H9 (cell line): ENCODE measurements at regions not wholly inside any gene's neighbourhood (a gene's known extent, or its start where the extent isn't known, plus 50 kb on each side); places are given as distances from the start of the nearest gene placed in this dataset.
A peak's percentile ranks its signal among the peaks of the same experiment; 100 is the strongest.

Source experiments
- DNase-seq: peaks from one replicate; pipeline ENCODE4 v3.0.0-alpha.2; 2017
- H2AFZ ChIP-seq: one replicate; pipeline ENCODE4 v1.6.1; 2013; ENCODE audit warnings: mild to moderate bottlenecking, low read length, control low read depth, moderate library complexity
- H2AK5ac ChIP-seq: 2 replicates; pipeline ENCODE4 v1.6.1; 2013; ENCODE audit warnings: low read length, control low read depth, mixed read lengths; ENCODE audit not compliant: insufficient read length
- H2BK120ac ChIP-seq: one replicate; pipeline ENCODE4 v1.6.1; 2013; ENCODE audit warnings: low read depth, mild to moderate bottlenecking, low read length, control low read depth, inconsistent platforms; ENCODE audit not compliant: poor library complexity, severe bottlenecking
- H2BK12ac ChIP-seq: 2 replicates; pipeline ENCODE4 v1.6.1; 2013; ENCODE audit warnings: low read length, control low read depth, mixed read lengths, low read depth; ENCODE audit not compliant: insufficient read length
- H2BK15ac ChIP-seq: 2 replicates; pipeline ENCODE4 v1.6.1; 2013; ENCODE audit warnings: low read depth, low read length, control low read depth
- H2BK20ac ChIP-seq: one replicate; pipeline ENCODE4 v1.6.1; 2013; ENCODE audit warnings: low read depth, mild to moderate bottlenecking, low read length, control low read depth, inconsistent platforms; ENCODE audit not compliant: poor library complexity, severe bottlenecking
- H2BK5ac ChIP-seq: 2 replicates; pipeline ENCODE4 v1.6.1; 2013; ENCODE audit warnings: low read length, control low read depth, mixed read lengths; ENCODE audit not compliant: insufficient read length
- H3K14ac ChIP-seq: 2 replicates; pipeline ENCODE4 v1.6.1; 2013; ENCODE audit warnings: low read length, control low read depth; ENCODE audit not compliant: insufficient read depth
- H3K18ac ChIP-seq: 2 replicates; pipeline ENCODE4 v1.6.1; 2013; ENCODE audit warnings: low read depth, mild to moderate bottlenecking, mixed read lengths, low read length, control low read depth; ENCODE audit not compliant: insufficient read length
- H3K23ac ChIP-seq: 2 replicates; pipeline ENCODE4 v1.6.1; 2013; ENCODE audit warnings: low read length, control low read depth, mixed read lengths, low read depth; ENCODE audit not compliant: insufficient read length
- H3K23me2 ChIP-seq: 2 replicates; pipeline ENCODE4 v1.6.1; 2013; ENCODE audit warnings: low read depth, mild to moderate bottlenecking, mixed read lengths, low read length, control low read depth; ENCODE audit not compliant: insufficient read length, poor library complexity, severe bottlenecking
- H3K27ac ChIP-seq: 2 replicates; pipeline ENCODE4 v1.5.1; 2013; ENCODE audit warnings: low read length, control low read depth, mixed read lengths, low read depth; ENCODE audit not compliant: insufficient read length
- H3K27me3 ChIP-seq: 2 replicates; pipeline ENCODE4 v1.6.1; 2013; ENCODE audit warnings: low read length, control low read depth, inconsistent platforms; ENCODE audit not compliant: insufficient read depth
- H3K4ac ChIP-seq: 2 replicates; pipeline ENCODE4 v1.6.1; 2013; ENCODE audit warnings: low read depth, mild to moderate bottlenecking, control low read depth, inconsistent platforms, low read length, moderate library complexity
- H3K4me1 ChIP-seq: 2 replicates; pipeline ENCODE4 v1.6.1; 2013; ENCODE audit warnings: low read length, control low read depth, inconsistent platforms; ENCODE audit not compliant: insufficient read depth
- H3K4me2 ChIP-seq: 2 replicates; pipeline ENCODE4 v1.6.1; 2013; ENCODE audit warnings: low read length, control low read depth, mixed read lengths; ENCODE audit not compliant: insufficient read length, insufficient read depth
- H3K56ac ChIP-seq: 2 replicates; pipeline ENCODE4 v1.6.1; 2013; ENCODE audit warnings: low read depth, mild to moderate bottlenecking, mixed read lengths, low read length, control low read depth; ENCODE audit not compliant: insufficient read length
- H3K79me1 ChIP-seq: 2 replicates; pipeline ENCODE4 v1.6.1; 2013; ENCODE audit warnings: low read depth, mild to moderate bottlenecking, moderate library complexity, low read length, control low read depth, inconsistent platforms; ENCODE audit not compliant: insufficient read depth, poor library complexity, severe bottlenecking
- H3K79me2 ChIP-seq: 2 replicates; pipeline ENCODE4 v1.6.1; 2013; ENCODE audit warnings: low read length, control low read depth, inconsistent platforms; ENCODE audit not compliant: insufficient read depth
- H3K9ac ChIP-seq: 2 replicates; pipeline ENCODE4 v1.6.1; 2013; ENCODE audit warnings: low read length, control low read depth, mixed read lengths; ENCODE audit not compliant: insufficient read length; ENCODE audit errors: extremely low read depth
- H3K9me3 ChIP-seq: one replicate; pipeline ENCODE4 v1.6.1; 2013; ENCODE audit warnings: low read depth, low read length, inconsistent platforms; ENCODE audit not compliant: control insufficient read depth
- H3T11ph ChIP-seq: one replicate; pipeline ENCODE4 v1.6.1; 2013; ENCODE audit warnings: mild to moderate bottlenecking, low read length, control low read depth, inconsistent platforms
- H4K20me1 ChIP-seq: one replicate; pipeline ENCODE4 v1.6.1; 2013; ENCODE audit not compliant: control insufficient read depth, insufficient read length, insufficient read depth
- H4K5ac ChIP-seq: 2 replicates; pipeline ENCODE4 v1.6.1; 2013; ENCODE audit warnings: low read depth, mild to moderate bottlenecking, mixed read lengths, low read length, control low read depth; ENCODE audit not compliant: insufficient read length
- H4K8ac ChIP-seq: replicated peaks from 2 replicates; pipeline ENCODE4 v1.6.1; 2013; ENCODE audit warnings: low read length, control low read depth, mixed read lengths, low read depth; ENCODE audit not compliant: insufficient read length
- H4K91ac ChIP-seq: 2 replicates; pipeline ENCODE4 v1.6.1; 2013; ENCODE audit warnings: low read depth, mild to moderate bottlenecking, moderate library complexity, mixed read lengths, low read length, control low read depth; ENCODE audit not compliant: insufficient read length
- H3K27ac Mint-ChIP-seq, 3 experiments: 2 replicates in 2 of 3; 3 replicates in 1 of 3; pipeline ENCODE4 v1.8.0; 2020 to 2021; ENCODE audit warnings: mixed read lengths in 3 of 3, mild to moderate bottlenecking in 1 of 3, moderate library complexity in 1 of 3
- H3K27me3 Mint-ChIP-seq: 2 replicates; pipeline ENCODE4 v1.8.0; 2021; ENCODE audit warnings: low read depth, mild to moderate bottlenecking, moderate library complexity, mixed read lengths
- H3K36me3 Mint-ChIP-seq, 3 experiments: 2 replicates in 2 of 3; 3 replicates in 1 of 3; pipeline ENCODE4 v1.8.0; 2020 to 2021; ENCODE audit warnings: low read depth in 3 of 3, mixed read lengths in 3 of 3; ENCODE audit not compliant: insufficient read depth in 1 of 3
- H3K4me1 Mint-ChIP-seq, 2 experiments: 2 replicates each; pipeline ENCODE4 v1.8.0; 2020; ENCODE audit warnings: mixed read lengths in 2 of 2
- H3K4me3 Mint-ChIP-seq, 2 experiments: 2 replicates in 1 of 2; 3 replicates in 1 of 2; pipeline ENCODE4 v1.8.0; 2020 to 2021; ENCODE audit warnings: mild to moderate bottlenecking in 2 of 2, mixed read lengths in 2 of 2, moderate library complexity in 1 of 2
- H3K9me3 Mint-ChIP-seq, 2 experiments: 2 replicates in 1 of 2; 3 replicates in 1 of 2; pipeline ENCODE4 v1.8.0; 2020; ENCODE audit warnings: mild to moderate bottlenecking in 2 of 2, mixed read lengths in 2 of 2, moderate library complexity in 1 of 2
- TF ChIP-seq, protein P1 (sequence below): fragments of 200-600 bp; sonication (generic); conservative IDR thresholded peaks from 3 replicates; pipeline ENCODE4 v1.8.0; 2021; ENCODE audit warnings: antibody characterized with exemption, mild to moderate bottlenecking

DNA sequence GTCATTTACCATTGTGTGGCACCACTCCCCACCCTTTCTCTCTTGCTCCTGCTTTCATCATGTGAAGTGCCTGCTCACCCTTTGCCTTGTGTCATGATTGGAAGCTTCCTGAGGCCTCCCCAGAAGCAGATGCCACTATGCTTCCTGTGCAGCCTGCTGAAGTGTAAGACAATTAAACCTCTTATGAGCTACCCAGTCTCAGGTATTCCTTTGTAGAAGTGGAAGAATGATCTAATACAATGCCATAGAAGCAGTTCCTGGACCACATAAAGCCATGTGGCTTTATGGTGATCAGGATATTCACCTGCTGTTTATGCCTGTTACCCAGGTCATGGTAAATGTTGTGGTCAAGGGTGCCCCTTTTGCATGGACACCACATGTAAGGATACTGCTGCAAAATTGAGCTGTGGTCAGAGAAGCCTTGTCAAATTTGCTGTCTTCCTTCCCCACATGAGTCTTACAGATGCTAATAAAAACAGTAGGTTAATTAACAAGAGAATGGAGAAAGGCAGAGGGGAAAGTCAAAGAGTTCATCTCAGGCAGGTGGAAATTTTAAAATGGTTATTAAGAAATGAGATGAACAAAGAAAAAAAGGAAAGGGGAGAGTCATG lies 112.8 kb upstream of the IFNG-AS1 start:
- Histone ChIP-seq H2BK20ac (no peak overlapping the region), H3K27me3 (no peaks in the 10 kb centered on the region), H3K4ac (no peak overlapping the region), H2AK5ac (no peak overlapping the region), H2BK15ac (no peak overlapping the region), H2AFZ (no peak overlapping the region), H4K91ac (no peak overlapping the region), H3K9ac (no peak overlapping the region), H2BK12ac (no peak overlapping the region), H2BK120ac (no peak overlapping the region), H3K4me2 (peak overlapping the region; percentile 30), H3K23ac (no peak overlapping the region), H4K20me1 (no peaks in the 10 kb centered on the region), H3K79me2 (no peaks in the 10 kb centered on the region), H3K23me2 (no peaks in the 10 kb centered on the region), H3K56ac (no peak overlapping the region), H3K4me1 (no peaks in the 10 kb centered on the region; the same call in 1 of the 2 replicates), H4K5ac (no peak overlapping the region), H3K79me1 (no peaks in the 10 kb centered on the region), H3K9me3 (no peaks in the 10 kb centered on the region), H3K27ac (no peak overlapping the region), H2BK5ac (no peak overlapping the region), H3K18ac (no peak overlapping the region), H3K14ac (no peak overlapping the region), H4K8ac (no peak overlapping the region), H3T11ph (no peak overlapping the region)
- no peak for DNase-seq
- Mint-ChIP-seq H3K27ac (peak overlapping the region; percentile 80 to 95 (median 85); a peak in 6 of 7 replicates), H3K4me1 (peaks cover 24 to 26% of the 10 kb centered on the region in 2 experiments), H3K36me3 (peaks cover 2 to 6% (median 3%) of the 10 kb centered on the region in 3 experiments; a peak in 4 of 7 replicates), H3K4me3 (peak overlapping the region in 1 of 2 experiments; percentile 28; a peak in 3 of 5 replicates), H3K9me3 (peaks cover 6 to 10% of the 10 kb centered on the region in 2 experiments), H3K27me3 (peaks cover 1% of the 10 kb centered on the region; the same call in 1 of the 2 replicates)
- TF ChIP-seq, protein P1, sequence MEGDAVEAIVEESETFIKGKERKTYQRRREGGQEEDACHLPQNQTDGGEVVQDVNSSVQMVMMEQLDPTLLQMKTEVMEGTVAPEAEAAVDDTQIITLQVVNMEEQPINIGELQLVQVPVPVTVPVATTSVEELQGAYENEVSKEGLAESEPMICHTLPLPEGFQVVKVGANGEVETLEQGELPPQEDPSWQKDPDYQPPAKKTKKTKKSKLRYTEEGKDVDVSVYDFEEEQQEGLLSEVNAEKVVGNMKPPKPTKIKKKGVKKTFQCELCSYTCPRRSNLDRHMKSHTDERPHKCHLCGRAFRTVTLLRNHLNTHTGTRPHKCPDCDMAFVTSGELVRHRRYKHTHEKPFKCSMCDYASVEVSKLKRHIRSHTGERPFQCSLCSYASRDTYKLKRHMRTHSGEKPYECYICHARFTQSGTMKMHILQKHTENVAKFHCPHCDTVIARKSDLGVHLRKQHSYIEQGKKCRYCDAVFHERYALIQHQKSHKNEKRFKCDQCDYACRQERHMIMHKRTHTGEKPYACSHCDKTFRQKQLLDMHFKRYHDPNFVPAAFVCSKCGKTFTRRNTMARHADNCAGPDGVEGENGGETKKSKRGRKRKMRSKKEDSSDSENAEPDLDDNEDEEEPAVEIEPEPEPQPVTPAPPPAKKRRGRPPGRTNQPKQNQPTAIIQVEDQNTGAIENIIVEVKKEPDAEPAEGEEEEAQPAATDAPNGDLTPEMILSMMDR = no peak
